Adrenal gland (tissue), 5 donors: ENCODE measurements at regions not wholly inside any gene's neighbourhood (a gene's known extent, or its start where the extent isn't known, plus 50 kb on each side); places are given as distances from the start of the nearest gene placed in this dataset.

ENCODE experiments used
- CTCF ChIP-seq, 6 experiments: fragments of 450-650 bp in 4 of 6; fragments of 200-600 bp in 2 of 6; sonication (generic) in 1 of 6; IDR thresholded peaks; 1 replicate in 5 of 6; 2 replicates in 1 of 6; pipeline versions ENCODE4 v1.5.1 to v1.8.0; 2016 to 2021; ENCODE audit warnings: antibody characterized with exemption in 6 of 6, mild to moderate bottlenecking in 2 of 6, moderate library complexity in 1 of 6
- POLR2A ChIP-seq, 2 donors: fragments of 450-650 bp; IDR thresholded peaks; one replicate each; pipeline ENCODE4 v1.6.1; 2017; ENCODE audit warnings: antibody characterized with exemption in 2 of 2, mild to moderate bottlenecking in 2 of 2, moderate library complexity in 1 of 2
- donor health status: DM: no; HTN: no; CAD: no.

- no peak for TF ChIP-seq CTCF (IDR thresholded peaks at IDR 0.05)
- TF ChIP-seq POLR2A (IDR thresholded peaks at IDR 0.05) = no peak
These were observed 138.6 kb upstream of the JUN start for GRCh38 chr1:58922302-58923089.
